SU-DHL-6 (cell line): ENCODE measurements at regions not wholly inside any gene's neighbourhood (a gene's known extent, or its start where the extent isn't known, plus 50 kb on each side); places are given as distances from the start of the nearest gene placed in this dataset.
"Not testable (repeated sequence)": the region's sequence is repeated elsewhere in the genome, so short reads cannot be mapped to it uniquely, and the experiment has no call there.

Experiments used
- EZH2phosphoT487 ChIP-seq: fragments of 200-600 bp; sonication (generic), shearing (Covaris generic); conservative IDR thresholded peaks from 2 replicates; pipeline ENCODE4 v1.6.1; 2018; ENCODE audit warnings: mild to moderate bottlenecking, antibody characterized with exemption, low read length, moderate library complexity, mixed read lengths
- TF ChIP-seq, protein P1 (sequence below): fragments of 200-600 bp; sonication (generic); IDR thresholded peaks from one replicate; pipeline ENCODE4 v1.5.1; 2017; ENCODE audit warnings: antibody characterized with exemption, mild to moderate bottlenecking, low read length, moderate library complexity; ENCODE audit not compliant: insufficient read depth, poor library complexity, severe bottlenecking

DNA sequence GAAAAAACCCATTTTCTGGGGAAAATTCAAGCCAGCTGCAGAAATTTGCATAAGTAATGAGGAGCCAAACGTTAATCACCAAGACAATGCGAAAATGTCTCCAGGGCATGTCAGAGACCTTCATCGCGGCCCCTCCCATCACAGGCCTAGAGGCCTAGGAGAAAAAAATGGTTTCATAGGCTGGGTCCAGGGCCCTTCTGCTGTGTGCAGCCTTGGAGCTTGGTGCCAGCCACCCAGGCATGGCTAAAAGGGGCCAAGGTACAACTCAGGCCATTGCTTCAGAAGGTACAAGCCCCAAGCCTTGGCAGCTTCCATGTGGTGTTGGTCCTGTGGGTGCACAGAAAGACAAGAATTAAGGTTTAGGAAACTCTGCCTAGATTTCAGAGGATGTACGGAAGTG lies 127.4 kb upstream of the TNFSF11 start:
- TF ChIP-seq, protein P1, sequence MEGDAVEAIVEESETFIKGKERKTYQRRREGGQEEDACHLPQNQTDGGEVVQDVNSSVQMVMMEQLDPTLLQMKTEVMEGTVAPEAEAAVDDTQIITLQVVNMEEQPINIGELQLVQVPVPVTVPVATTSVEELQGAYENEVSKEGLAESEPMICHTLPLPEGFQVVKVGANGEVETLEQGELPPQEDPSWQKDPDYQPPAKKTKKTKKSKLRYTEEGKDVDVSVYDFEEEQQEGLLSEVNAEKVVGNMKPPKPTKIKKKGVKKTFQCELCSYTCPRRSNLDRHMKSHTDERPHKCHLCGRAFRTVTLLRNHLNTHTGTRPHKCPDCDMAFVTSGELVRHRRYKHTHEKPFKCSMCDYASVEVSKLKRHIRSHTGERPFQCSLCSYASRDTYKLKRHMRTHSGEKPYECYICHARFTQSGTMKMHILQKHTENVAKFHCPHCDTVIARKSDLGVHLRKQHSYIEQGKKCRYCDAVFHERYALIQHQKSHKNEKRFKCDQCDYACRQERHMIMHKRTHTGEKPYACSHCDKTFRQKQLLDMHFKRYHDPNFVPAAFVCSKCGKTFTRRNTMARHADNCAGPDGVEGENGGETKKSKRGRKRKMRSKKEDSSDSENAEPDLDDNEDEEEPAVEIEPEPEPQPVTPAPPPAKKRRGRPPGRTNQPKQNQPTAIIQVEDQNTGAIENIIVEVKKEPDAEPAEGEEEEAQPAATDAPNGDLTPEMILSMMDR = not testable (repeated sequence)
- TF ChIP-seq EZH2phosphoT487 = not testable (repeated sequence)
